OCI-LY7 (cell line): ENCODE measurements at regions not wholly inside any gene's neighbourhood (a gene's known extent, or its start where the extent isn't known, plus 50 kb on each side); places are given as distances from the start of the nearest gene placed in this dataset.
A peak's percentile ranks its signal among the peaks of the same experiment; 100 is the strongest.

Experiments
- BruUV-seq: library from RNA; stranded (reverse); fragments of 400-500 nt; replicated peaks from 2 replicates; lab custom pipeline; 2021; lab: Mats Ljungman, UMichigan
- CTCF ChIA-PET: fragments of 300-600 bp; sonication (Branson Sonifier 250); formaldehyde crosslinking; loops from one replicate; lab custom pipeline; 2022; ENCODE audit warnings: antibody characterized with exemption; ENCODE audit not compliant: unreplicated experiment; lab: Charles Lee
- POLR2A ChIA-PET: fragments of 300-600 bp; sonication (Branson Sonifier 250); formaldehyde crosslinking; loops from one replicate; lab custom pipeline; 2022; ENCODE audit warnings: antibody characterized with exemption; lab: Charles Lee
- DNase-seq: peaks from one replicate; pipeline ENCODE4 v3.0.0-alpha.2; 2015; ENCODE audit warnings: low spot score
- H2AFZ ChIP-seq: fragments of 200-600 bp; sonication (generic), shearing (Covaris generic); 2 replicates; pipeline ENCODE4 v1.6.1; 2014; ENCODE audit warnings: mild to moderate bottlenecking, antibody characterized with exemption, low read length, moderate library complexity
- H3K27ac ChIP-seq: fragments of 200-600 bp; sonication (generic); 2 replicates; pipeline ENCODE4 v1.5.1; 2014; ENCODE audit warnings: mixed run types, low read depth, mild to moderate bottlenecking, moderate library complexity, low read length, inconsistent platforms; ENCODE audit not compliant: poor library complexity, severe bottlenecking
- H3K36me3 ChIP-seq: fragments of 200-600 bp; sonication (generic); 2 replicates; pipeline ENCODE4 v1.6.1; 2014; ENCODE audit warnings: mild to moderate bottlenecking, antibody characterized with exemption, low read length, moderate library complexity, mixed read lengths; ENCODE audit not compliant: insufficient read depth
- H3K4me1 ChIP-seq: fragments of 200-600 bp; sonication (generic); 2 replicates; pipeline ENCODE4 v1.5.1; 2014; ENCODE audit warnings: mild to moderate bottlenecking, low read length; ENCODE audit not compliant: insufficient read depth, poor library complexity, severe bottlenecking
- H3K4me2 ChIP-seq: fragments of 200-600 bp; sonication (generic); 2 replicates; pipeline ENCODE4 v1.6.1; 2014; ENCODE audit warnings: mild to moderate bottlenecking, low read length
- H3K4me3 ChIP-seq: fragments of 200-600 bp; sonication (generic); 2 replicates; pipeline ENCODE4 v1.5.1; 2014; ENCODE audit warnings: mild to moderate bottlenecking, low read depth, low read length; ENCODE audit not compliant: poor library complexity, severe bottlenecking
- H3K79me2 ChIP-seq: fragments of 200-600 bp; sonication (generic); 2 replicates; pipeline ENCODE4 v1.6.1; 2016; ENCODE audit warnings: low read depth, mild to moderate bottlenecking, low read length, moderate library complexity, mixed read lengths; ENCODE audit not compliant: insufficient read depth
- H3K9me2 ChIP-seq: fragments of 200-600 bp; sonication (generic); 2 replicates; pipeline ENCODE4 v1.6.1; 2016; ENCODE audit warnings: mild to moderate bottlenecking, low read length, mixed read lengths; ENCODE audit not compliant: insufficient read depth
- H3K9me3 ChIP-seq: fragments of 200-600 bp; sonication (generic); 2 replicates; pipeline ENCODE4 v1.6.1; 2014; ENCODE audit warnings: mild to moderate bottlenecking, mixed run types, low read length, mixed read lengths
- H4K20me1 ChIP-seq: fragments of 200-600 bp; sonication (generic); 2 replicates; pipeline ENCODE4 v1.6.1; 2014; ENCODE audit warnings: mild to moderate bottlenecking, antibody characterized with exemption, low read length, moderate library complexity, mixed read lengths; ENCODE audit not compliant: insufficient read depth
- EZH2phosphoT487 ChIP-seq: fragments of 200-600 bp; sonication (generic); IDR thresholded peaks from 2 replicates; pipeline ENCODE4 v1.6.1; 2018; ENCODE audit warnings: low read depth, borderline replicate concordance, mild to moderate bottlenecking, mixed run types, antibody characterized with exemption, low read length, moderate library complexity, mixed read lengths
- intact Hi-C: fragments of 100-400 bp; cut with micrococcal nuclease; formaldehyde crosslinking; loops from one replicate; pipeline ENCODE4 v1.10.0; 2022; ENCODE audit not compliant: unreplicated experiment
- TF ChIP-seq, protein P1 (sequence below): fragments of 200-600 bp; sonication (generic); conservative IDR thresholded peaks from 2 replicates; pipeline ENCODE4 v1.5.1; 2014; ENCODE audit warnings: mild to moderate bottlenecking, antibody characterized with exemption, low read length, moderate library complexity, mixed read lengths

DNA sequence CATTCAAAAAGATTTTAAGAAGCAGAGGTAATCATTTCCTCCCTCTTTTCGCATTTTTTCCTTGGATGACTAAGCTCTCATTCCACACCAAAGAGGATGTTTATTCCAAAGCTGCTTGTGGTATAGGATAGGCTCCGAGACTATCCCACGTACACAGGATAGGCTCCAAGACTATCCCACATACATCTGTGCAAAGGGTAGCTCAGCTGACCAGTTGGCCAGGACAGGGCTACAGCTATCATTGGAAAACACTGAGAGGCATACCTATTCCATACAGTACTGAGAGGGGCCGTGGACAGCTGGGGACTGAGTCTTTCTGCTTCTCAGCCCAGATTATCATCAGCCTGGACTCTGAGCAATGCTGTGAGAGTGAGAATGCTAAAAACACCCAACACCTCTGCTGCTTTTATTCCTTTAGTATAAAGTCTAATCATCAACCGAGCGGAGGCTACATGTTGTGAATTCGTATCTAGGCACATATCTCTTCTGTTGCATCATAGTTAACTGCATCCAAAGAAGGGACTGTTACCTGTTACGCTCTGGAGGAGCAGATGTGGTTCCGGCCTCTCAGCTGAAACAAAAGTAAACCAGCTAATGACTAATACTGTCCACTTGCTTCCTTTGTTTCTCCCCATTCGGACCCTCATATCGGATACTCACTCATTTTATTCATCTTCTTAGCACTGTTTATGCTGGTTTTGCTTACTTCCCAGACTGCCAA is 141.0 kb downstream of the TNFSF18 start:
- no TSS peak for BruUV-seq

GRCh38 chr1:172912765-172913260 is 137.9 kb downstream of the TNFSF18 start:
- POLR2A ChIA-PET, result interaction anchor here (0.6 kb wide), 1 partner anchor 11 kb away, joined by 3 read pairs; no protein-coding TSS in a partner anchor
- H3K36me3 ChIP-seq, result no peaks in the 10 kb centered on the region
- no peaks in the 10 kb centered on the region for H3K79me2 ChIP-seq
- H3K9me3 ChIP-seq, result peaks cover 32% of the 10 kb centered on the region
- DNase-seq, result peak; percentile 22
- no peak overlapping the region for H2AFZ ChIP-seq
- H3K4me3 ChIP-seq, result no peak overlapping the region
- H3K4me2 ChIP-seq, result no peak overlapping the region
- H3K9me2 ChIP-seq, result no peaks in the 10 kb centered on the region
- H3K27ac ChIP-seq, result no peak overlapping the region
- H3K4me1 ChIP-seq, result no peaks in the 10 kb centered on the region
- no TSS peak for BruUV-seq
- intact Hi-C loops, result no loop called here
- CTCF ChIA-PET, result no interaction called here
- TF ChIP-seq, protein P1, sequence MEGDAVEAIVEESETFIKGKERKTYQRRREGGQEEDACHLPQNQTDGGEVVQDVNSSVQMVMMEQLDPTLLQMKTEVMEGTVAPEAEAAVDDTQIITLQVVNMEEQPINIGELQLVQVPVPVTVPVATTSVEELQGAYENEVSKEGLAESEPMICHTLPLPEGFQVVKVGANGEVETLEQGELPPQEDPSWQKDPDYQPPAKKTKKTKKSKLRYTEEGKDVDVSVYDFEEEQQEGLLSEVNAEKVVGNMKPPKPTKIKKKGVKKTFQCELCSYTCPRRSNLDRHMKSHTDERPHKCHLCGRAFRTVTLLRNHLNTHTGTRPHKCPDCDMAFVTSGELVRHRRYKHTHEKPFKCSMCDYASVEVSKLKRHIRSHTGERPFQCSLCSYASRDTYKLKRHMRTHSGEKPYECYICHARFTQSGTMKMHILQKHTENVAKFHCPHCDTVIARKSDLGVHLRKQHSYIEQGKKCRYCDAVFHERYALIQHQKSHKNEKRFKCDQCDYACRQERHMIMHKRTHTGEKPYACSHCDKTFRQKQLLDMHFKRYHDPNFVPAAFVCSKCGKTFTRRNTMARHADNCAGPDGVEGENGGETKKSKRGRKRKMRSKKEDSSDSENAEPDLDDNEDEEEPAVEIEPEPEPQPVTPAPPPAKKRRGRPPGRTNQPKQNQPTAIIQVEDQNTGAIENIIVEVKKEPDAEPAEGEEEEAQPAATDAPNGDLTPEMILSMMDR, result no peak
- no peak for TF ChIP-seq EZH2phosphoT487
- no peaks in the 10 kb centered on the region for H4K20me1 ChIP-seq

More for the DNA sequence above, 141.0 kb downstream of the TNFSF18 start:
- H3K79me2 ChIP-seq, result no peaks in the 10 kb centered on the region
- ChIA-PET CTCF (no interaction called here), POLR2A (interaction anchor here (0.6 to 2.0 kb wide), 2 partner anchors 10 to 1270 kb away, joined by 6 to 7 read pairs; no protein-coding TSS in a partner anchor)
- no peak for TF ChIP-seq EZH2phosphoT487
- TF ChIP-seq, protein P1, result no peak
- intact Hi-C loops, result no loop called here
- no peak overlapping the region for H3K4me3 ChIP-seq
- H3K9me2 ChIP-seq, result no peaks in the 10 kb centered on the region
- no peak overlapping the region for H3K27ac ChIP-seq
- no peak for DNase-seq
- H4K20me1 ChIP-seq, result no peaks in the 10 kb centered on the region
- peaks cover 17% of the 10 kb centered on the region for H3K4me1 ChIP-seq
- H3K4me2 ChIP-seq, result no peak overlapping the region
- H3K9me3 ChIP-seq, result peaks cover 37% of the 10 kb centered on the region
- no peaks in the 10 kb centered on the region for H3K36me3 ChIP-seq
- H2AFZ ChIP-seq, result no peak overlapping the region; the same call in 1 of the 2 replicates
